HAP-1 (cell line): ENCODE measurements at regions not wholly inside any gene's neighbourhood (a gene's known extent, or its start where the extent isn't known, plus 50 kb on each side); places are given as distances from the start of the nearest gene placed in this dataset.

Experiments
- DNase-seq, 2 experiments: peaks; one replicate each; pipeline ENCODE4 v3.0.0-alpha.2; 2016 to 2020; ENCODE audit warnings: low spot score in 2 of 2
- H3K27me3 ChIP-seq: fragments of 250-450 bp; sonication (Bioruptor Pico); 2 replicates; pipeline ENCODE4 v1.5.1; 2020; ENCODE audit warnings: low read depth, mild to moderate bottlenecking, moderate library complexity
- H3K36me3 ChIP-seq: fragments of 250-450 bp; sonication (Bioruptor Pico); replicated peaks from 2 replicates; pipeline ENCODE4 v1.5.1; 2020; ENCODE audit warnings: mild to moderate bottlenecking
- H3K4me1 ChIP-seq: fragments of 250-450 bp; sonication (Bioruptor Pico); 2 replicates; pipeline ENCODE4 v1.5.1; 2020; ENCODE audit warnings: mild to moderate bottlenecking
- H3K4me3 ChIP-seq: fragments of 250-450 bp; sonication (Bioruptor Pico); 2 replicates; pipeline ENCODE4 v1.5.1; 2020; ENCODE audit warnings: mild to moderate bottlenecking, moderate library complexity
- H3K9me3 ChIP-seq: fragments of 250-450 bp; sonication (Bioruptor Pico); 2 replicates; pipeline ENCODE4 v1.5.1; 2020; ENCODE audit warnings: mild to moderate bottlenecking, moderate library complexity
- in situ Hi-C: fragments of 300-500 bp; cut with MboI; formaldehyde crosslinking; loops from 3 replicates; pipeline ENCODE4 v1.14.3; 2020; ENCODE audit warnings: low sequenced_read_pairs, inconsistent platforms, mixed read lengths

DNA sequence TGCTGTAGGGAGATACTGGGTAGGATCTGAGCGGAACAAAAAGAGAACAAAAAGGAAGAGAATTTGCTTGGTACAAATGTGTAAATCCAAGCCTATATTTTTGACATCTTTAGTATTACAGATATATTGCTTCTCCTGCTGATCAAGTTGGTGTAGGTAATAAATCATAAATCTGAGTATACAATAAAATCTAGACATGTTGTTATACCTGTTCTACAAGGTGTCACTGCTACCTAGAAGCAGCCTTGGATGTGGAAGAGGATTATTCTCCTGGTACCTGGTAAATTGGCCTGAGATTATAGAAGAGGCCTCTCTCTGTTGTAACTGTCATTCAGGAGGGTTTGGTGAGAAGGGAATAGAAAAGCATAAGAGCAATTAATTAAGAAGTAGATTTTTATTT is 89.9 kb upstream of the LSM8 start:
- H3K27me3 ChIP-seq = no peaks in the 10 kb centered on the region
- in situ Hi-C loops = no loop called here
- no peak overlapping the region for H3K4me3 ChIP-seq
- no peaks in the 10 kb centered on the region for H3K4me1 ChIP-seq
- H3K9me3 ChIP-seq = no peaks in the 10 kb centered on the region
- no peak for DNase-seq
- no peaks in the 10 kb centered on the region for H3K36me3 ChIP-seq

DNA sequence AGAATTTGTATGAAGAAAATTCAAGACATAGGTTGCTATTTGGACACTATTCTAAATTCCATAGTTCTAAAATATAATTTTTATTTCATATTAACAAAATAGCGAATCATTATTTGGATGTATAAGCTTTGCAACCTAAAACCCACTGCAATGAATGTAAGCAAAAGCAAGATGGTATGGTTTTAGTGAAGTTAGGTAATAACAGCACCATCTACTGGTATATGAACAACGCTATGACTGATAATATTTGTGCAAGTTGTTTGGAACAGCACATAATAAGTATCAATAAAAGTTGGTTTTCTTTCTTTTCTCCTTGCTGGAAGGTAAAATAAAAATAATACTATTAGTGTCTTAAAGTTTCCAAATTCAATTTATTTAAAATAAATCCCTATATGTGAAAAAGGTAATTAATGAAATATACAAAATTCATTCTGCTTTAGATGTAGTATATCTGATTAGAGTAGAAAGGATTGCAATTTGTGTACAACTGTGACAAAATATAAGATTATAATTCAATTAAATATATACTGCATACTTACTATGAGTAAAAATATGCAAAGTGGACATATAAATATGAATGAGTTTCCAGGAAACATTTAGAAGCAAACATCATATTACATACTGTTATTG is 79.0 kb upstream of the LSM8 start:
- in situ Hi-C loops = no loop called here

DNA sequence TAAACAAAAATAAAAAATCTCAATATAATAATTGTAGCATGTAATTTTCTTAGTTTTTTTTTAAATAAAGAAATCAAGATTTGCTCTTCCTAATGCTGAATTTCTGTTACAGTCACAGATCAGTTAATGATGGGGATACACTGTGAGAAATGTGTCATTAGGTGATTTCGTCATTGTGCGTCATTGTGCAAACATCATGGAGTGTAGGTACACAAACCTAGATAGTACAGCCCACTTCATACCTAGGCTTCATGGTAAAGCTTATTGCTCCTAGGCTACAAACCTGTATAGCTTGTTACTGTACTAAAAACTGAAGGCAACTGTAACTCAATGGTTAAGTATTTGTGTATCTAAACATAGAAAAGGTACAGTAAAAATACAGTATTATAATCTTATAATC is 74.4 kb upstream of the LSM8 start:
- Histone ChIP-seq H3K4me3 (no peak overlapping the region), H3K27me3 (peaks cover 11% of the 10 kb centered on the region), H3K36me3 (no peaks in the 10 kb centered on the region), H3K4me1 (no peaks in the 10 kb centered on the region), H3K9me3 (no peaks in the 10 kb centered on the region)
- in situ Hi-C loops = no loop called here
- no peak for DNase-seq

More for the DNA sequence above, 79.0 kb upstream of the LSM8 start:
- Histone ChIP-seq H3K4me3 (no peak overlapping the region), H3K27me3 (peaks cover 5% of the 10 kb centered on the region; the same call in 1 of the 2 replicates), H3K4me1 (no peaks in the 10 kb centered on the region), H3K36me3 (no peaks in the 10 kb centered on the region), H3K9me3 (no peaks in the 10 kb centered on the region)
- DNase-seq = peak in 1 of 2 experiments; percentile 43

DNA sequence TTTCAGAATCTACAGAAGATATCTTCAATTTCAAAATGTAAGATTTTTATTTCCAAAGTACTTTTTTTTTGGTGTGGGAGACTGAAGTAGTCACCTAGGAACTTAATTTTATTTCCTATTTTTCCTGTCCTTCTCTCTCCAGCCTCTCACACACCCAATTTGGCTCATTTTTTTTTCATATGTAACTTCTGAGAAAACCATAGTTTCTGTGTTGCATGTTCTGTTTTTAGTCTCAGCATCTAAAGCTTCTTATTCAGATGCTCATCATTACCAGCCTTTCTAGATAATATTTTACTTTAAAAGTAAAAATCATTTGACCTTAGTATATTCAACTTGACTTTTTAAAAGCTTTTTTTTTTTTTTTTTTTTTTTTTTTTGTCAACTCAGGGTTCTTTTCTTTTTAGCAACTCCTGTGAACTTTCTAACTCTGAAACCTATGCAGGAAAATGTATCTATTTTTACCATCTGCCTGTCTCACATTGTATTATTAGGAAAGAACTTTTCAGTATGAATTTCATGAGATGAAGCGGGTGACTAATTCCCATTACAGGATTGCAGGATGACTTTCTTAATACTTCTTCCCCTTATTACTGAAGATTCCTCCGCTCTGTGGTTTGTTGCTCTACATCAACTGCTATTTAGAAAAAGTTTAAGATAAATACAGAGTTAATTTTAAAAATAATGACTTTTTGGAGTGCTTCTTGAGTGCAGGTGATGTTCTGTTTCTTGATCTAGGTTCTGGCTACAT is 73.6 kb upstream of the LSM8 start:
- DNase-seq = no peak
- Histone ChIP-seq H3K36me3 (no peaks in the 10 kb centered on the region), H3K27me3 (peaks cover 11% of the 10 kb centered on the region), H3K4me3 (no peak overlapping the region), H3K9me3 (no peaks in the 10 kb centered on the region), H3K4me1 (no peaks in the 10 kb centered on the region)
- in situ Hi-C loops = no loop called here

DNA sequence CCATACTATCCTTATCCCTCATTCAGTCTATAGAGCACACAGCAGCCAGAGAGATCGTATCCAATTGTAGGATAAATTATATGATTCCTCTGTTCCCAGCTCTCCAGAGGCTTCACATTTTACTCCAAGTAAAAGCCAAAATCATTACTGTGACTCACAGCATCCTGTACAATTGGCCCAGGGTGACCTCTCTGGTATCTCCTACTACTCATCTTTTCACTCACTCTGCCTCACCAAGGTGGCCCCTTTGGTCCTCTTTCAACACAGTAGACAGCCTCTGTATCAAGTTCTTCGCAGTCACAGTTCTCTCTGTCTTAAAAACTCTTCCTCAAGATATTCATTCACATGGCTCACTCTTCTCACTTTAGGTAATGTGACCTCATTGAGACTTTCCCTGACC is 72.6 kb upstream of the LSM8 start:
- Histone ChIP-seq H3K27me3 (peaks cover 11% of the 10 kb centered on the region), H3K36me3 (no peaks in the 10 kb centered on the region), H3K4me3 (no peak overlapping the region), H3K9me3 (no peaks in the 10 kb centered on the region), H3K4me1 (no peaks in the 10 kb centered on the region)
- in situ Hi-C loops = no loop called here
- no peak for DNase-seq

DNA sequence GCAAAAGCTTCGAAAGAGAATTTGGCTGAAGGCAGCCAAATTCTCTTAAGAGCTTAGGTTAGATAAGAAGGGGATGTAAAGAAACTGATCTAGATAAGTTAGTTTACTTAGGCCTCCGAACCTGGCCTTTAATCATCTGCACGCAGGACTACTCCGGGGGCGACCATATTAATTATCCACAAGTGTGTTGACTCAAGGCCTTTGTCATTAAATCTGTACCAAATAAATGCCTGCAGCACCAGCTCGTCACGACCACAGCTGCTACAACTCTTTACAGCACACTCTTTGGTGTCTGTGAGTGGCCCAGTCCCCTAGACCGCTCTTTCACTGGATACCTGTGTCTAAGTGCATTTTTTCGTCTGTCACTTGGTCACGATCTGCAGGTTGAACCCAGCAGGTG is 69.8 kb upstream of the LSM8 start:
- no peak overlapping the region for H3K4me3 ChIP-seq
- in situ Hi-C loops = no loop called here

DNA sequence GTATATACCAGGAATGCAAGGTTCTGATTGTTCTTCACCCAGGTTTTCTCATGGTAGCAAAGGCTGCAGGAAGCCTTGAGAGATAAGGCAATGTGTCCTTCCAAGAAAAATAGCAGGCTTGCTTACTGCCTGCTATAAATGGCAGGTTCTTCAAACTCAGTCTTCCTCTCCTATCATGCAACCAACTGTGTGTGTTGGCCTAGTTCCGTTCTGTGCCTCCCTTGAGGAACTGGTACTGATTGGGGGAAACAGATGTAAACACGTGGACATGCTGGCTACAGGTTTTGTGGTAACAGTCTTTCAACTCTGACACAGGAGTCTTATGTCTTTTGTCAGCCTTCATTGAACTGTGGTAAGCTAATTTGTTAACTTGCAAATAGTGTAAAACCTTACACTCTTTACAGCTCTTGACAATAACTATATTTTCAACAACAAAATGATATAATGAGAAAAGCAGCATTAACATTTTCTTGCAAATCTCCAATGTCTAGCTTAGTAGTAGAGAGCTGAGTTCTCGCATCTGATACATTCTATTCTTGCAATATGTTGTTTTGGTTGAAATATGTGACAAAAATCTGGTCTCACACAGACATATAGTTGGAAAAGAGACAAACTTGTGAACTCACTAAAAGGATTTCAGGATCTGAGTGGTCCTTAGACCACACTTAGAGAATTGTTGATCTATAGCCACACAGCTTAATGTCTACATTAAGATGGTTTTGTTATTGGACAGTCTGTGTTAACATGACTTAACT is 54.7 kb upstream of the LSM8 start:
- H3K4me3 ChIP-seq = no peak overlapping the region
- in situ Hi-C loops = no loop called here
- no peaks in the 10 kb centered on the region for H3K4me1 ChIP-seq
- H3K9me3 ChIP-seq = no peaks in the 10 kb centered on the region
- H3K36me3 ChIP-seq = no peaks in the 10 kb centered on the region
- no peak for DNase-seq
- H3K27me3 ChIP-seq = no peaks in the 10 kb centered on the region

More for the DNA sequence above, 69.8 kb upstream of the LSM8 start:
- Histone ChIP-seq H3K27me3 (peaks cover 10% of the 10 kb centered on the region), H3K36me3 (no peaks in the 10 kb centered on the region), H3K9me3 (no peaks in the 10 kb centered on the region), H3K4me1 (no peaks in the 10 kb centered on the region)
- no peak for DNase-seq

DNA sequence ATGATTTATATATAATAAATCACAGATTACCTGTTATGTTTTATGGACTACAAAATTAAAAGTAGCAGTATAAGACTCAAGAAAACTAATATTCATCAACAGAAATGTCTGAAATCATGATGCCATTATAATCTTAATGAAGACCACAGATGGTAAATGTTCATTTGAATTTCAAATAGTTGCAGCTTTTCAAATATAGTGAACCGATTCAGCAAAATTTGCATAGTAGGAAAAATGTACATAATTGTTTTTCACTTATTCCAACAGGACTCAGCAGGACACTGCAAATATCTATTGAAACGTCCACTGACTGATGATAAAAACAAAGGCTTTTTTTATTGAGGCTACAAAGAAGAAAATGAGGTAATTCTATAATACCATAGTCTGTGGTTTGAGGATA is 51.2 kb upstream of the LSM8 start:
- Histone ChIP-seq H3K9me3 (no peaks in the 10 kb centered on the region), H3K4me1 (no peaks in the 10 kb centered on the region), H3K36me3 (no peaks in the 10 kb centered on the region), H3K4me3 (no peak overlapping the region), H3K27me3 (no peaks in the 10 kb centered on the region)
- in situ Hi-C loops = no loop called here
- DNase-seq = no peak
